GM21619 (cell line): ENCODE measurements at regions not wholly inside any gene's neighbourhood (a gene's known extent, or its start where the extent isn't known, plus 50 kb on each side); places are given as distances from the start of the nearest gene placed in this dataset.

Experiments
- ATAC-seq: cut with Tn5 transposase; IDR thresholded peaks from one replicate; pipeline ENCODE4 v1.9.1; 2021; ENCODE audit not compliant: unreplicated experiment

DNA sequence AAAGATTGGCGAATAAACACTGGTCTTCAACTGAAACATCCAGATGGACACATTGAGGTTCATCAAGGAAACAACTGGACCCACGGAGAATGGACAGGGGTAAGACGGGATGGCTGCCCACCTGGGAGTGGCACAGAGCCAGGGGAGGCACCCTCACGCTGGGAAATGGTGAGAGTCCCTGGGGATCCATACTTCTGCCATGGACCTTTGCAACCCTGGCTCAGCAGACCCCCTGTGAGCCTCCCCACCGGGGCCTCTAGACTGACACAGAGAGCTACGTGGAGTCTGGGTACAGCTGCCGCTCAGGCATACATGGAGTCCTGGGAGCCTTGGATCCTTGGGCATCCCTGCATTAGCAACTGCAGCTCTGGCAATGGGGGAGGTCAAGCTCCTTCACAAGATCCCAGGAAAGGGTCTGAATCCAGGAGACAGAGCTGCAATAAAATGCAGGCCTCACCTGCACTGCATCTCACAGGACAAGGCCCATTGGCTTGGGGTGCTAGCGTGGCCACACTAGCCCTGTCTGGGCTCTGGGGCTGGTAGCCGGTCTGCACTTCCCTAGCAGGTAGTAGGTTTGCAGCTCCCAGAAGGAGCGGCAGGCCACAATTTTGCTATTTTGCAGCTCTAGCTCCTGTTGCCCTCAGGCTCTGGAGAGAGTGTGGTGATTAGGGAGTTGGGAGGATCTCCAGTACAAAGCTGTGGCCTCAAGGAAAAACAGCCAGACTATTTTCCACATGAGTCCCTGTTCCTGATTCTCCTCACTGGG is 496.4 kb upstream of the LRRC4C start:
- no peak for ATAC-seq

GRCh38 chr11:41963406-41963805 is 504.0 kb upstream of the LRRC4C start:
- ATAC-seq = no peak

DNA sequence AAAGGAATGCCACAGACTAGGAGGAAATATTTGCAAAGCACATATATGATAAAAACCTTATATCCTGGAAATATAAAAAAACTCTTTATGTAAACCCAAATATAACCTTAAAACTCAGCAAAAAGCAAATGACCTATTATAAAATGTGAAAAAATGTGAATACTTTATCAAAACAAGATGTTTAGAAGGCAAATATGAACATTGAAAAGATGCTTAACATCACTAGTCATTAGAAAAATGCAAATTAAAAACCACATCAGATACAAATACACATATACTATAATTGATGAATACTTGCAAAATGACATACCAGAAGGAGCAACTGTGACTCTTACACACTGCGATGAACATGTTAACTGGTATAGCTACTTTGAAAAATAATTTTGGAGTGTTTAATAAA is 511.2 kb upstream of the LRRC4C start:
- ATAC-seq = no peak

DNA sequence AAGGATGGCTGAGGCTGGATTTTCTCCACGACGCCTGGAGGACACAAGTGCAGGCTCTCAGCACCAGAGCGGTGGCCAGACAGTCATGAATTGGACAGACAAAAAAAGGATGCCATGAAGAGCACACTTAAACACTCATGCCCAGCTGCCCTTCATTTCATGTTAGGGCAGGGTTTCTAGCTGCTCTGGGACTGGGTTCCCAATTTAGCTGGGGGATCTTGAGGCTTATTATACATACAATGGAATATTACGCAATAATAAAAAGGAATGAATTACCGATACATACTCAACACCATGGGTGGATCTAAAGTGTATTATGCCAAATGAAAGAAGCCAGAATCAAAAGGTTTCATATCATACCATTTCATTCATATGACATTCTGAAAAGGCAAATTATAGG is 512.1 kb upstream of the LRRC4C start:
- no peak for ATAC-seq

GRCh38 chr11:41978945-41979344 is 519.5 kb upstream of the LRRC4C start:
- no peak for ATAC-seq

GRCh38 chr11:41980741-41981140 is 521.3 kb upstream of the LRRC4C start:
- no peak for ATAC-seq

DNA sequence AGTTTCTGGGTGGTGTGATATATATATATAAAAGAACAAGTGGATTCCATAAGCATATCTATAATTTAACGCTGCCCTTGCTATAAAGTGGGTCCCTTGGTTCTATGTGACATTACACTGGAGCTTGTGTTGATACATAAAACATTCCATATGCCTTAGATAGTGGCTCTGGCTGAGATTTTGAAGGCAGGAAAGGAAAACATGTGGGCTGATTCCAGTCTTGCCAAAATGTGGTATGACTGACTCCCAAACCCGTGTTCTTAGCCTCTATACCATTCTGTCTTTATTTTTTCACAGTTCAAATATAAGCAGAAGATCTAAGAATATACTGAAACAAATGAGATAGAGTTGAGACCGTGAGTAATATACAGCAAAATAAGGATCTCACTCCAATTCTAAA is 522.8 kb upstream of the LRRC4C start:
- ATAC-seq = no peak

GRCh38 chr11:41982975-41983374 is 523.5 kb upstream of the LRRC4C start:
- ATAC-seq = no peak

GRCh38 chr11:41983475-41983874 is 524.0 kb upstream of the LRRC4C start:
- ATAC-seq = no peak

GRCh38 chr11:41984023-41984422 is 524.6 kb upstream of the LRRC4C start:
- no peak for ATAC-seq

DNA sequence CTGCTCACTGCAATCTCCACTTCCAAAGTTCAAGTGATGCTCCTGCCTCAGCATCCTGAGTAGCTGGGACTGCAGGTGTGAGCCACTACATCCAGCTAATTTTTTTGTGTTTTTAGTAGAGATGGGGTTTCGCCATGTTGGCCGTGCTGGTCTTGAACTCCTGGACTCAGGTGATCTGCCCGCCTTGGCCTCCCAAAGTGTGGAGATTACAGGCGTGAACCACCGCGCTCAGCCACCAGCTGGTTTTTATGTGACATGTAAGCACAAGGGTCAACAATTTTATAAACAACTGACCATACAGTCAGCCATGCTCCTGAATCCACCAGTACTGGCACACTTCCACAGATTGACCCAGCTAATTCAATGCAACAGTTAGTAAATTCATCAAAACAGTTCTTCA is 526.3 kb upstream of the LRRC4C start:
- no peak for ATAC-seq

- no peak for ATAC-seq
Observed at GRCh38 chr11:41988951-41989572, 529.6 kb upstream of the LRRC4C start.

DNA sequence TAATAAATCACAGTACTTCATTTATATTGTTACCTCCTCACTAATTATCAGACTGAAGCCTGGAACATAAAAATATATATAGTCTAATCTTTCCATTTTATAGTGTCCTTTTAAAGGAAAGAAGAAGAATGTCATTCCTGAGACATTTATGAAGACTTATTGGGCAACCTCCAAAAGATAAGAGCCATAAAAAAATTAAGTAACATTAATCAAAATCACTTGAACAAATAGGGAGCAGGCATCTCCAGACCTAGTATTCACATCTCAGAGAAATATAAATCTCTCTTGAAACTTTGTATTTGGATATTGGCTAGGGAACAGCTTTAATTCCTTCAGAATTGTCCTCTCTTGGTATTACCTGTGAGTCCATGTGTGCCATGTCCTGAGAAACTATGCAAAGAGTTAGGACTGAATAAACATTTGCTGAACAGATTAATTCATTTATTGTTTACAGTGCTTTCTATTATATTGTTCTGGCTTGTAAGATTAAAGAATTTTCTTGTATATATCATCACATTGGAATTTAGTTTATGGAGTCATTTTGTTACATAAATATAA is 530.5 kb upstream of the LRRC4C start:
- ATAC-seq = no peak

- no peak for ATAC-seq
Observed at GRCh38 chr11:41996533-41996932, 537.1 kb upstream of the LRRC4C start.

- no peak for ATAC-seq
Observed at GRCh38 chr11:41997844-41998401, 538.5 kb upstream of the LRRC4C start.

- ATAC-seq = no peak
Observed at GRCh38 chr11:41999066-41999465, 539.6 kb upstream of the LRRC4C start.

- no peak for ATAC-seq
Observed at GRCh38 chr11:42003801-42004200, 544.3 kb upstream of the LRRC4C start.

GRCh38 chr11:42006766-42007165 is 547.3 kb upstream of the LRRC4C start:
- ATAC-seq = no peak

GRCh38 chr11:42012271-42012670 is 552.8 kb upstream of the LRRC4C start:
- ATAC-seq = no peak

DNA sequence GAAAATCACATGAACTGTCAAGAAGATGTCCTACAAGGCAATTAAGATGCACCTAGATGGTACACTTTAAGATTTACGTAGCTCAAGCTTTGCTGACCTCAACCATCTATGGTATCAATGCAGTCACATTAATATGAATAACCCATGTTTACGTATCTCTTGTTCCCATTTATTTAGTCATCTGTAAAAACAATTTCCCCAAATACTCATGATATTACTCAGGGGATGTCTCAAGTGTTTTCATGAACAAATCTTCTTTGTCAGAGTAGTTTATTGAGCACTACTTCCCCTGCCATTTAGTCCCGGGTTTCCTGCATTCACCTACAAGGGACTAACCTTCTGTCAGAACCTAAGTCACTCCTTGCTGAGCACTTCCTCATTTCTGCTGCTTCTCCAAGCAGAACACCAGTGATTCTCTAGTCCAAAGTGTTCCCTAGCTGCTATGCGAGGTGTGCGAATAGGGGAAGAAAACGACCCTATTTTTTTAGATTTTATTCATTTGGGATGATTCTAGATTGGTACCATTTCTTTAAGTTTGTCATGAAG is 554.3 kb upstream of the LRRC4C start:
- ATAC-seq = no peak

DNA sequence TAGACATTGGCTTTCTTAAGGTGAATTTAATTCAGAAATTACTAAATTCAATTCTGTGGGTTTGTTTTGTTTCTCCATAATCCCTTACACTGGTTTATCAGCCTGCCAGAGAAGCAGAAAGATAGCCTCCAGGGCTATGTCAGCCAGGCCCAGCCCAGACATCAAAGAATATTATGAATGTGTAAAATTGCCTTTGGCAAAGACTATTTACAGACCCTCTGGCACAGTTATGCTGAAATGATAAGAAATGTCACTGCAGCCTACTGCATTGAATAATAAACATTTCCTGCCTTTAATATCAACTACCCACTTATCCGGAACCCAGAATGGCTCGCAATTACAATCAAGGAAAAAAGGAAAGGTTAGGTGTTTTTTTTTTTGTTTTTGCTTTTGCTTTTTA is 562.5 kb upstream of the LRRC4C start:
- no peak for ATAC-seq

- no peak for ATAC-seq
Observed at GRCh38 chr11:42023267-42023666, 563.8 kb upstream of the LRRC4C start.
